PFSK-1 (cell line): ENCODE measurements at regions not wholly inside any gene's neighbourhood (a gene's known extent, or its start where the extent isn't known, plus 50 kb on each side); places are given as distances from the start of the nearest gene placed in this dataset.

Source experiments
- FOXP2 ChIP-seq: optimal IDR thresholded peaks from 2 replicates; pipeline ENCODE3; 2011; ENCODE audit warnings: borderline replicate concordance, control low read depth, inconsistent platforms; ENCODE audit not compliant: insufficient read depth; ENCODE audit errors: extremely low read length, extremely low read depth
- POLR2AphosphoS5 ChIP-seq: IDR thresholded peaks from 2 replicates; pipeline ENCODE4 v1.6.1; 2012; ENCODE audit warnings: low read depth, mild to moderate bottlenecking, control low read depth, low read length, moderate library complexity
- SIN3A ChIP-seq: IDR thresholded peaks from 2 replicates; pipeline ENCODE4 v1.6.1; 2012; ENCODE audit warnings: mild to moderate bottlenecking, low read length, moderate library complexity, borderline replicate concordance; ENCODE audit not compliant: insufficient read depth
- TAF1 ChIP-seq: IDR thresholded peaks from 2 replicates; pipeline ENCODE4 v1.6.1; 2012; ENCODE audit warnings: low read length, control low read depth, borderline replicate concordance; ENCODE audit not compliant: insufficient read depth
- TF ChIP-seq, protein P1 (sequence below), 2 experiments: IDR thresholded peaks; 2 replicates each; pipeline versions ENCODE4 v1.6.1 to v1.8.0; 2011 to 2012; ENCODE audit warnings: low read depth in 2 of 2, low read length in 2 of 2, control low read depth in 1 of 2, inconsistent platforms in 1 of 2, mild to moderate bottlenecking in 1 of 2, moderate library complexity in 1 of 2; ENCODE audit not compliant: insufficient read depth in 1 of 2

DNA sequence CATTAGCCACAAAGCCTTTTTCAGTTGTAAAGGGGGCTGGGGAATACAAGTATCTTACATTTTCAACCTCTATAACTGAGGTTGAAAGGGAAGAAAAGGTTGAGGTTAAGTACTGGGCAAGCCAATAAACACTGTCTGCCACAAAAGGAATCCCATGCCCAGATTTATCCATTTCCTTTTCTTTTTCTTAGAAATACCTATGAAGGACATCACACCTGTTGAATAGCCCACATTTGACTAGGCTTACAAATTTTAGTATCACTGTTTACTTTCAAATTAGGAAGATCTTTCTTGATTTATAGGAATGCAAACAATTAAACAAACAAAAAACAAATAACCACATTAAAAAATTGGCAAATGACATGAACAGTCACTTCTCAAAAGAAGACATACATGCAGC lies 81.0 kb upstream of the CAV2 start:
- no peak for TF ChIP-seq FOXP2
- no peak for TF ChIP-seq TAF1
- no peak for TF ChIP-seq SIN3A

DNA sequence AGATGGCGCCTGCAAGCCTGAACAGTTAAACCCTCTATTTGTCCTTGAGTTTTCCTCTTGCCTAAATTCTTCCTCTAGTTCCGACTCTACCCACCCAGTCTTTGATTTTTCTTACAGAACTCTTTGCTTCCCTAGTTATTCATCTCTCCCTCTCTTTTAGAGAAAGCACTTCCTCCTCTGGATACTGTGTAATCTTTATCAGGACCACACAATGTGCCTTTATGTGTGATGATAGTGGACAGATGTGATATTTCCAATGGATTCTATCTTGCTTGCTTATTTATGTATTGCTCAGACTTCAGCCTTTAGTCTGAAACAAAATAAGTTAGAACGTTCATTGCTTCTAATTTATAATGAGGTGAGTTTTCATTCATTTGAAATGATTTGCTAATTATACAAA lies 79.5 kb upstream of the CAV2 start:
- TF ChIP-seq FOXP2 (no peak), SIN3A (no peak), TAF1 (no peak), POLR2AphosphoS5 (no peak)
- TF ChIP-seq, protein P1, sequence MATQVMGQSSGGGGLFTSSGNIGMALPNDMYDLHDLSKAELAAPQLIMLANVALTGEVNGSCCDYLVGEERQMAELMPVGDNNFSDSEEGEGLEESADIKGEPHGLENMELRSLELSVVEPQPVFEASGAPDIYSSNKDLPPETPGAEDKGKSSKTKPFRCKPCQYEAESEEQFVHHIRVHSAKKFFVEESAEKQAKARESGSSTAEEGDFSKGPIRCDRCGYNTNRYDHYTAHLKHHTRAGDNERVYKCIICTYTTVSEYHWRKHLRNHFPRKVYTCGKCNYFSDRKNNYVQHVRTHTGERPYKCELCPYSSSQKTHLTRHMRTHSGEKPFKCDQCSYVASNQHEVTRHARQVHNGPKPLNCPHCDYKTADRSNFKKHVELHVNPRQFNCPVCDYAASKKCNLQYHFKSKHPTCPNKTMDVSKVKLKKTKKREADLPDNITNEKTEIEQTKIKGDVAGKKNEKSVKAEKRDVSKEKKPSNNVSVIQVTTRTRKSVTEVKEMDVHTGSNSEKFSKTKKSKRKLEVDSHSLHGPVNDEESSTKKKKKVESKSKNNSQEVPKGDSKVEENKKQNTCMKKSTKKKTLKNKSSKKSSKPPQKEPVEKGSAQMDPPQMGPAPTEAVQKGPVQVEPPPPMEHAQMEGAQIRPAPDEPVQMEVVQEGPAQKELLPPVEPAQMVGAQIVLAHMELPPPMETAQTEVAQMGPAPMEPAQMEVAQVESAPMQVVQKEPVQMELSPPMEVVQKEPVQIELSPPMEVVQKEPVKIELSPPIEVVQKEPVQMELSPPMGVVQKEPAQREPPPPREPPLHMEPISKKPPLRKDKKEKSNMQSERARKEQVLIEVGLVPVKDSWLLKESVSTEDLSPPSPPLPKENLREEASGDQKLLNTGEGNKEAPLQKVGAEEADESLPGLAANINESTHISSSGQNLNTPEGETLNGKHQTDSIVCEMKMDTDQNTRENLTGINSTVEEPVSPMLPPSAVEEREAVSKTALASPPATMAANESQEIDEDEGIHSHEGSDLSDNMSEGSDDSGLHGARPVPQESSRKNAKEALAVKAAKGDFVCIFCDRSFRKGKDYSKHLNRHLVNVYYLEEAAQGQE (IDR thresholded peaks at IDR 0.05; ENCODE audit: insufficient read depth in 1 of 2, low read depth in 2 of 2, low read length in 2 of 2), result no peak

DNA sequence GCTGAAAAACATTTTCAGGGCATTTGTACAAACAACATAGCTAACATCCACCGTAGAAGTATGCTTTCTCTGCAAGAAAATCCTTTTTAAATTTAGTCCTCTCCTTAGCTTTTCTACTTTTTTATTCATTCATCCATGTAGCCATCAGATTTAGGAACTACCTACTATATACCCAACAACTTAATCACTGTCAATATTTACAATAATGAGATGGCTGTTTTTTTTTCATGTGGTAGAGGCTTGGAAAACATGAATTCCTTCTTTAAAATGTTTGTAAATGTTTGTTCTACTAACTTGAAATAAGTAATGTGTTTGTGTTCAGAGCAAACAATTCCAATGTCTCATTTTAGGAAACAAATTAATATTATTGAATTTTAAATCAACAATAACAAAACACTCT lies 78.2 kb upstream of the CAV2 start:
- TF ChIP-seq POLR2AphosphoS5, result no peak
- no peak for TF ChIP-seq SIN3A

DNA sequence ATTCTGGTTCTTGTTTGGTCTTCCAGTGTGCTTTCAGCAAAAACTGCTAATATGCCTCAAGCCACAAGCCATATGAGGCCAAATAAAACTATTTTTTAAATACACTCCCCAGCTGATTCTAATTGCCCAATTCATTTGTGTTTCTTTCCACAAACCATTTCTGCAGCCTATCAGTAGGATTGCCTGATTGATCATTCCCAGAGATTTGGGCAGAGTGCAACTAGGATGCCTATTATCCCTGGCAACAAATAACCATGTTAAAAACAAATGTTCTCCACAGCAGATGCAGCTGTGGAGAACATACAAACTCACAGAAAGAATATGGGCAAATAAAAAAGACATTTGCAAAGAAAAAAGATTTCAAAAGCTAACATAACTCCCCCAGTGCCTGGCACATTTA lies 76.9 kb upstream of the CAV2 start:
- TF ChIP-seq TAF1 (no peak), POLR2AphosphoS5 (no peak), SIN3A (no peak), FOXP2 (no peak)
- TF ChIP-seq, protein P1 (IDR thresholded peaks at IDR 0.05; ENCODE audit: insufficient read depth in 1 of 2, low read depth in 2 of 2, low read length in 2 of 2), result no peak

DNA sequence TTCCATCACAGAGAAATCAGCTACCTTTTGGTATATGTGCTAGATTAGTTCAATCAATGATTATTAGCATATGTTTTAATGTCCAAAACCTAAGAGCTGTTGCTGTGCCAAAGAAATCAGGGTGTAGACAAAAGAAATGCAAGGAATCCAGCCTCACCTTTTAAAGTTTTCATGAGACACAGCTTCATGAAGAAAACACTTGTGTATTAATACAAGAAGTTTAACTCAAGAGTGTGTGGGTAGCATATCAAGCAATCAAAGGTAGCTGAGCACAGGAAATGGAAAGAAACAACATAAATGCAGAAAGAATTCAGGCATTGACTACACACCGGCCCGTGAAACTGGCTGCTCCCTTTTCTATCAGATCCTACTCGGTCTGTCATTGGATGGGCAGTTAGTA lies 76.0 kb upstream of the CAV2 start:
- no peak for TF ChIP-seq FOXP2
- no peak for TF ChIP-seq POLR2AphosphoS5
- TF ChIP-seq SIN3A, result no peak
- no peak for TF ChIP-seq TAF1
- TF ChIP-seq, protein P1 (IDR thresholded peaks at IDR 0.05; ENCODE audit: insufficient read depth in 1 of 2, low read depth in 2 of 2, low read length in 2 of 2), result no peak

DNA sequence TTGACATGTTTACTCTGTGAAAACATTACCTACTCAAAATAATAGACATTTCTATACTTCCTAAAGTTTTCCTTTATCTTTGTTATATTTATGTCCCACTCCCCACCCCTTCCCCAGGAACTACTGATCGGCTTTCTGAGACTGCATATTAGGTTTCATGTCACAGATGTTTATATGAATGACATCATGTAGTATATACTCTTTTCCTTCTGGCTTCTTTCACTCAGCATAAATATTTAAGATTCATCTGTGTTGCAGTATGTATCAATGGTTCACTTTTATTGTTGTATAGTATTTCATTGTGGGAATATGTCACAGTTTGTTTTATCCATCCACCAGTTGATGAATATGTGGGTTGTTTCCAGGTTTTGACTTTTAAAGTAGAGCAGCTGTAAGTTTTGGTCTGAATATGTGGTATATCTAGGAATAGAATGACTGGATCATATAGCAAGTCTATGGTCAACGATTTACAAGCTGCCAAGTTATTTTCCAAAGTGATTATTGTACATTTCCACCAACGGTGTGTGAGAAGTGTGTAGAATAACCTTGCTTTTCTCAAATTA lies 73.8 kb upstream of the CAV2 start:
- no peak for TF ChIP-seq FOXP2
- TF ChIP-seq SIN3A, result no peak
- TF ChIP-seq POLR2AphosphoS5, result no peak
- no peak for TF ChIP-seq TAF1
- TF ChIP-seq, protein P1 (IDR thresholded peaks at IDR 0.05; ENCODE audit: insufficient read depth in 1 of 2, low read depth in 2 of 2, low read length in 2 of 2), result no peak
